ENCODE measurements at regions not wholly inside any gene's neighbourhood (a gene's known extent, or its start where the extent isn't known, plus 50 kb on each side); places are given as distances from the start of the nearest gene placed in this dataset.
A peak's percentile ranks its signal among the peaks of the same experiment; 100 is the strongest.

GRCh38 chr3:168828536-168828935 is 732.8 kb upstream of the GOLIM4 start:
- Histone ChIP-seq H3K79me2 (replicated peaks; ENCODE audit: insufficient read depth, low read length) (no peaks in the 10 kb centered on the region), H3K36me3 (ENCODE audit: insufficient read depth, low read length) (no peaks in the 10 kb centered on the region), H3K9me2 (ENCODE audit: insufficient read depth, low read length) (no peaks in the 10 kb centered on the region), H3K9ac (ENCODE audit: low read length) (no peak overlapping the region), H3F3A (ENCODE audit: insufficient read depth, low read length, poor library complexity, severe bottlenecking) (peaks cover 18% of the 10 kb centered on the region), H3K4me2 (ENCODE audit: low read length) (peak overlapping the region; percentile 44), H3K27me3 (ENCODE audit: insufficient read depth, low read depth, low read length) (no peaks in the 10 kb centered on the region), H4K20me1 (ENCODE audit: insufficient read depth) (no peaks in the 10 kb centered on the region), H3K4me3 (ENCODE audit: low read length) (peak overlapping the region; percentile 40), H3K9me3 (ENCODE audit: low read length) (no peaks in the 10 kb centered on the region), H2AFZ (ENCODE audit: low read depth, low read length) (no peak overlapping the region), H3K27ac (ENCODE audit: low read length) (peak overlapping the region; percentile 35)
- TF ChIP-seq RAD21 (conservative IDR thresholded peaks at IDR 0.05): no peak
- TF ChIP-seq EP300 (conservative IDR thresholded peaks at IDR 0.05; ENCODE audit: poor library complexity, severe bottlenecking): no peak
- no peak for TF ChIP-seq CTCF (IDR thresholded peaks at IDR 0.05; ENCODE audit: poor library complexity, severe bottlenecking)
- TF ChIP-seq MXI1 (conservative IDR thresholded peaks at IDR 0.05; ENCODE audit: poor library complexity, severe bottlenecking): no peak
- TF ChIP-seq TAF1 (IDR thresholded peaks at IDR 0.05; ENCODE audit: low read depth): no peak
- no peak for TF ChIP-seq REST (IDR thresholded peaks at IDR 0.05; ENCODE audit: borderline replicate concordance)
- TF ChIP-seq POLR2AphosphoS5 (IDR thresholded peaks at IDR 0.05): no peak
- no peak for TF ChIP-seq EZH2 (IDR thresholded peaks at IDR 0.05; ENCODE audit: borderline replicate concordance, insufficient read depth, low read length, poor library complexity, severe bottlenecking)
- no peak for TF ChIP-seq SMC3 (conservative IDR thresholded peaks at IDR 0.05; ENCODE audit: poor library complexity)

- no peaks in the 10 kb centered on the region for H3K9me2 ChIP-seq (ENCODE audit: insufficient read depth, low read length)
- H3K9ac ChIP-seq (ENCODE audit: low read length): no peak overlapping the region
- no peak overlapping the region for H3K4me3 ChIP-seq (ENCODE audit: low read length)
- H2AFZ ChIP-seq (ENCODE audit: low read depth, low read length): no peak overlapping the region
- H3K36me3 ChIP-seq (ENCODE audit: insufficient read depth, low read length): no peaks in the 10 kb centered on the region
- no peaks in the 10 kb centered on the region for H3K27me3 ChIP-seq (ENCODE audit: insufficient read depth, low read depth, low read length)
- H3K4me2 ChIP-seq (ENCODE audit: low read length): no peak overlapping the region
- no peaks in the 10 kb centered on the region for H3K9me3 ChIP-seq (ENCODE audit: low read length)
- TF ChIP-seq SMC3 (conservative IDR thresholded peaks at IDR 0.05; ENCODE audit: poor library complexity) (no peak), REST (IDR thresholded peaks at IDR 0.05; ENCODE audit: borderline replicate concordance) (no peak), CTCF (IDR thresholded peaks at IDR 0.05; ENCODE audit: poor library complexity, severe bottlenecking) (no peak), POLR2AphosphoS5 (IDR thresholded peaks at IDR 0.05) (no peak), EZH2 (IDR thresholded peaks at IDR 0.05; ENCODE audit: borderline replicate concordance, insufficient read depth, low read length, poor library complexity, severe bottlenecking) (no peak), RAD21 (conservative IDR thresholded peaks at IDR 0.05) (no peak), EP300 (conservative IDR thresholded peaks at IDR 0.05; ENCODE audit: poor library complexity, severe bottlenecking) (no peak), TAF1 (IDR thresholded peaks at IDR 0.05; ENCODE audit: low read depth) (no peak)
- H3K79me2 ChIP-seq (replicated peaks; ENCODE audit: insufficient read depth, low read length): no peaks in the 10 kb centered on the region
- H4K20me1 ChIP-seq (ENCODE audit: insufficient read depth): no peaks in the 10 kb centered on the region
- no peak overlapping the region for H3K27ac ChIP-seq (ENCODE audit: low read length)
- peaks cover 18% of the 10 kb centered on the region for H3F3A ChIP-seq (ENCODE audit: insufficient read depth, low read length, poor library complexity, severe bottlenecking)
These were observed 732.3 kb upstream of the GOLIM4 start for GRCh38 chr3:168828014-168828413.
